OCI-LY3 (cell line): ENCODE measurements at regions not wholly inside any gene's neighbourhood (a gene's known extent, or its start where the extent isn't known, plus 50 kb on each side); places are given as distances from the start of the nearest gene placed in this dataset.

Source experiments
- EZH2phosphoT487 ChIP-seq: fragments of 200-600 bp; shearing (Covaris generic); IDR thresholded peaks from 2 replicates; pipeline ENCODE4 v1.6.1; 2018; ENCODE audit warnings: antibody characterized with exemption, mixed run types, low read depth
- TF ChIP-seq, protein P1 (sequence below): fragments of 200-600, 300-600 bp; sonication (generic); IDR thresholded peaks from 2 replicates; pipeline ENCODE4 v1.5.1; 2014; ENCODE audit warnings: antibody characterized with exemption, low read length, low read depth

DNA sequence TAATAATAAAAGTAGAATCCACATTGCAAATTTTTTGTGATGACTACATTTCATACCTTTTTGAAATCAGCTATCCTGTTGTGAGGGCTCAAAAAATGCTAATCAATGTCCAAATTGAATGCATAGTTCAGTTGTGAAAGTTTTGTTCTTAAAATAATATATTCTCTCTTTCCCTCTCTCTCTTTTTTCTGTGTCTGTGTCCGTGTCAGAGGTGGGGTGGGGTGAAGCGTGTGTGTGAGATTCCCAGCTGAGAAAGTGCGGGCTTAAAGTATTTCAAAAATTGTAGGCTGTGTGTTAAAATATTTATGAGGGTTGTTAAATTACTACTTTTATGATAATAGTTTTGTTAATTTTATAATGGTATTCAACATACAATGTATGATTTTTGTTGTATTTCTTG, 388.0 kb upstream of the LRRTM4 start:
- TF ChIP-seq, protein P1, sequence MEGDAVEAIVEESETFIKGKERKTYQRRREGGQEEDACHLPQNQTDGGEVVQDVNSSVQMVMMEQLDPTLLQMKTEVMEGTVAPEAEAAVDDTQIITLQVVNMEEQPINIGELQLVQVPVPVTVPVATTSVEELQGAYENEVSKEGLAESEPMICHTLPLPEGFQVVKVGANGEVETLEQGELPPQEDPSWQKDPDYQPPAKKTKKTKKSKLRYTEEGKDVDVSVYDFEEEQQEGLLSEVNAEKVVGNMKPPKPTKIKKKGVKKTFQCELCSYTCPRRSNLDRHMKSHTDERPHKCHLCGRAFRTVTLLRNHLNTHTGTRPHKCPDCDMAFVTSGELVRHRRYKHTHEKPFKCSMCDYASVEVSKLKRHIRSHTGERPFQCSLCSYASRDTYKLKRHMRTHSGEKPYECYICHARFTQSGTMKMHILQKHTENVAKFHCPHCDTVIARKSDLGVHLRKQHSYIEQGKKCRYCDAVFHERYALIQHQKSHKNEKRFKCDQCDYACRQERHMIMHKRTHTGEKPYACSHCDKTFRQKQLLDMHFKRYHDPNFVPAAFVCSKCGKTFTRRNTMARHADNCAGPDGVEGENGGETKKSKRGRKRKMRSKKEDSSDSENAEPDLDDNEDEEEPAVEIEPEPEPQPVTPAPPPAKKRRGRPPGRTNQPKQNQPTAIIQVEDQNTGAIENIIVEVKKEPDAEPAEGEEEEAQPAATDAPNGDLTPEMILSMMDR = no peak
- TF ChIP-seq EZH2phosphoT487 = no peak
